HG03097 (cell line): ENCODE measurements at regions not wholly inside any gene's neighbourhood (a gene's known extent, or its start where the extent isn't known, plus 50 kb on each side); places are given as distances from the start of the nearest gene placed in this dataset.
"Not testable (repeated sequence)": the region's sequence is repeated elsewhere in the genome, so short reads cannot be mapped to it uniquely, and the experiment has no call there.

ENCODE experiments used
- ATAC-seq: cut with Tn5 transposase; IDR thresholded peaks from one replicate; pipeline ENCODE4 v1.9.1; 2021; ENCODE audit not compliant: unreplicated experiment, low FRiP score

DNA sequence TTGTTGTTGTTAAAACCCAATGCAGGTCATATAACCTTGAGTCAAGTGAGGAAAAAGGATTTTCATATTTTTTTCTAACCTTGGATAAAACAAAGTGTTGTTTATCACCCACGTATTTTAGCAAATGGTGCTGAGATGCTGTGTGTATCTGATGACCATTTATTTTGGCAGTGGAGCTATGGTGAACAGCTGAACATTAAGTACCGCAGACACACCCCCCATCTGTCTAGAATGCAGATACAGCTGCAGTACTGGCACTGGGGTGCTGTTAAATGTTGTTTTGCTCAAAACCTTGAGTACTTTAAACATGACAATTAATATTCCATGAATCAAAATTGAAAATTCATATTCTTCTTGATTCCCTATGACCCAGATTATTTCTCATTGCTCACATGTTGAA, 773.3 kb upstream of the SLC39A10 start:
- no peak for ATAC-seq

DNA sequence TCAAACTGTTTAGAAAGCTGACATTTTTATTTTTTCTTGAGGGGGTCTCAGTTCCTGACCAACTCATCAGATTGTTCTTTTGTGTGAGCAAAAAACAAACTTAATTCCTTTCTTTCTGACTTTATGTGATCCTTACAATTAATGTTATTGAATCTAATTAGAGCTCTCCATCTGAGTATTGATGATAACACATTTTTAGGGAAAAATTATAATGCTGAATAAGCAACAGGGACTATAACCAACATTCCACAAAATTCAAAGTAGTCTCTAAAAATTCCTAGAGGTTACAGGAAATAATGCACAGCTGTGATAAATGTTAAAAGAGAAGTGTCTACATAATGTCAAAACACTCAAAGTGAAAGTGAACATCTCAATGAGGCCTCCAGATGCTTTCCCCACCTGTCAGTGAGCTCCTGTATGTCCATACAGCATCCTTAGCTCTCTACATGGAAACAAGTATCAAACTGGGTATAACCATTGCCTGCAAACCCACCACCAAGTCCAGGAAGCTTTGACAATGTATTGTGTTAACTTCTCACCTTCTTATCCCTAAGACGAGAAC, 786.0 kb upstream of the SLC39A10 start:
- no peak for ATAC-seq

DNA sequence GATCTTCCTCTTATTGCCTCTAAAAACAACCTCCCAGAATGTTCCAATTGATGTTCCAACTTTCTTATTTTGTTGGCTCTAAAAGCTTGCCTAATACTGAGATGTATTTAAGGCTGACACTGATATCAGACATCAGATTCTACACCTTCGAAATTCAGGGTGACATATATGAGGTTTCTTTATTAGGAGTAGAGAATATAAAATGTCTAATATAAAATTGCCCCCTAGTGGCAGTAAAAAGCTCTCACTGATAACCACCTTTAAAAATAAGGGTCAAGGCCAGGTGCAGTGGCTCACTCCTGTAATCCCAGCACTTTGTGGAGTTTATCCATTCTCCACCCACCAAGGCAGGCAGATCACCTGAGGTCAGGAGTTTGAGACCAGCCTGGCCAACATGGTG, 789.7 kb upstream of the SLC39A10 start:
- peak; percentile 58 for ATAC-seq

DNA sequence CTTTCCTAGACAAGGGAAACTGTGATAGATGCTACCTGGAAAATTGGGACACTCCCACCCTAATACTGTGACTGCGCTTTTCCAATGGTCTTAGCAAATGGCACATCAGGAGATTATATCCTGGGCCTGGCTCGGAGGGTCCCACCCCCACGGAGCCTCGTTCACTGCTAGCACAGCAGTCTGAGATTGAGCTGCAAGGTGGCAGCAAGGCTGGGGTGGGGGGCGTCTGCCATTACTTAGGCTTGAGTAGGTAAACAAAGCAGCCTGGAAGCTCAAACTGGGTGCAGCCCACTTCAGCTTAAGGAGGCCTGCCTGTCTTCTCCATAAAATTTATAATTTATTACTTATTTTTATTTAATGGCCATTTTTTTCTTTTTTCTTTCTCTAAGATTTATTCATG, 802.1 kb upstream of the SLC39A10 start:
- no peak for ATAC-seq

DNA sequence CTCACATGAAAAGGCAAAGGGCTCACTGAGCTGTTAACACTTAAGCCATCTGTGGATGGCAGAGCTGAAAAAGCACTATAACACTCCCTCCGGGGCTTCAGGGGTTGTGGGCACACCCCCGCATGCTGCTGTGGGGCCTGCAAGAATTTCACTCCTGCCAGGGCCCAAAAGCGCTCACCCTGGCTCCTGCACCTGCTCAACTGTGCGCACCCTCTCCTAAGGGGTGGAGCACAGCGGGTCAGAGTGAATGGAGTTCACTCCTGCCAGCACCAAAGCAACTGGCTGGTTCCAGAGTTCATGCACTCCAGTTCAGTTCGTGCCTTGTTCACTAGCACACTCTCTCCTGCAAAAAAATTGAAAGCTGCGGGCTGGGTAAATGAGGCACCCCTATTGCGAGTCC, 814.2 kb upstream of the SLC39A10 start:
- ATAC-seq = no peak

DNA sequence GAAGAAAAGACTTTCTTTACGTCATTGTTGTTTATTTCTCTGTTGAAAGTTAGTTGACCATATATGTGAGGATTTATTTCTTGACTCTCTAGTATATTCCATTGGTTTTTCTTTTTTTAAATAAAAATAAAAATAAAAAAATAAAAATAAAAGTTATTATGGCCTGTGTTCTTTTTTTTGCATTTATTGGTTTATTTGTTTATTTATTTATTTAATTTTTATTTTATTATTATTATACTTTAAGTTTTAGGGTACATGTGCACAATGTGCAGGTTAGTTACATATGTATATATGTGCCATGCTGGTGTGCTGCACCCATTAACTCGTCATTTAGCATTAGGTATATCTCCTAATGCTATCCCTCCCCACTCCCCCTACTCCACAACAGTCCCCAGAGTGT, 822.7 kb upstream of the SLC39A10 start:
- ATAC-seq = not testable (repeated sequence)

DNA sequence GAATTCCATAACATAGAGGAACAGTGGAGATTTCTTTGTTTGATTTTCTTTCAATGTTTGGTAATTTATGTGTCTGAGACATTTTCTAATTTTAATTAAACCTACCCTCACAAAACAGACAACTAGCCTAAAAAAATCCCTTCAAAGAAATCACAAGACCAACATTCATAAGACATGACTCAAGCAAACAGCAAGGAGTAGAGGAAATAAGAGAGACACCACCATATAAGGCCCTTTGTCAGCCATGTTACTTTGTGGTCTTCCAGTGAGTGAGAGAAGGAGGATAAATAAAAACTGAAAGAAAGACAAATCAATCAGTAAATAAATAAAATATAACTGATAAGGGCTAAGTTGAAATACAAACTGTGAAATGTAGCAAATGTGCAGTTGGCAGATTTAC, 830.8 kb upstream of the SLC39A10 start:
- ATAC-seq = no peak

DNA sequence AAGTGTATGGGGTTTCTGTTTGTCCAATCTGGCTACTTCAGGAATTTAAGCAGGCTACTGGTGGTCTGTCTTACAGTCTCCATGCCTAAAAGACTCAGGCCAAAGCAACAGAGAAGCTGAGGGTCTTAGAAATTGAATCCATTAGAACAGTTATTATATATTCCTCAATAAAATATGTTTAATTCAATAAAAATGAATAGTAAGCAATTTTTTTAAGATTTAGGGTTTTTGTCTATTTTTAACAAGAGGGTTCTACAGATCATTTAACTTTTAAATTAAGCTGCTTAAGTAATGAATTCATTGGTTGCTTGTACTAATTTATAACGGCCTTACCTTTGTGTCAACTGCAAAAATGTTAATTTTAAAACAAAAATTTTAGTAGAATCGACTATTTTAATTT, 832.6 kb upstream of the SLC39A10 start:
- ATAC-seq = no peak

DNA sequence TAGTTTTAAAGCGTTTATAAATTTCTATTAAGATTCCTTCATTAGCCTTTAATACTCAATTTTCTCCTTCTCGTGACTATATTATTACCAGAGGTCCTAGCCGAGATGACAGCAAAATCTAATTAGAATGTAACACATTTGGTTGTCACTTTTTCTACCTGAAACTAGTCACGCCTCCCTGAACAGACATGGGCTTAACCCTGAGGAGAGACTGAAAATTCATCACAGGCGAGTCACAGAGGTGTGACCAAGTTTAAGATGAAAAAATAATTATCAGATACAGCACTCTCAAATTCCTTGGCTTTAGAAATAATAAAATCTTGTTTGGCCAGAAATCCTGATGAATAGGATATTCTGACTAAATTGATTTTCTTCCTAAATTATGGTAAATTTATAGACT, 834.4 kb upstream of the SLC39A10 start:
- ATAC-seq = no peak

DNA sequence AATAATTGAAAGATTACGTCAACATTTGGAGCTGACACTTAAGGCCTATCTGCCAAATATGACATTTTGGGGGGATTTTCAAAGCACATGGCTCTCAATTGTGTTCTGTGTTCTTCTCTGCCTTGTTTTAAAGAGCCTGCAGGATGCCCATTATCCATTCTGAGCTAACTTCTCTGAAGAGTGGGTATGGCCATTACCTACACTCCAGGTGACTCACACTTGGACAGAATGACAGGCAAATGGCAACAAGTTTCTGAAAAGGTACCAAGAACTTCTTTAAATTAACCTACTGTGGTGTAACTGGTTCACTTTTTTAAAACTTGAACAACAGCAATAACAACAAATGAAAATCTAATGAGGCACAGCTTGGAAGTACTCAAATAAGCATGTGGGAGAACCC, 834.9 kb upstream of the SLC39A10 start:
- ATAC-seq = no peak

DNA sequence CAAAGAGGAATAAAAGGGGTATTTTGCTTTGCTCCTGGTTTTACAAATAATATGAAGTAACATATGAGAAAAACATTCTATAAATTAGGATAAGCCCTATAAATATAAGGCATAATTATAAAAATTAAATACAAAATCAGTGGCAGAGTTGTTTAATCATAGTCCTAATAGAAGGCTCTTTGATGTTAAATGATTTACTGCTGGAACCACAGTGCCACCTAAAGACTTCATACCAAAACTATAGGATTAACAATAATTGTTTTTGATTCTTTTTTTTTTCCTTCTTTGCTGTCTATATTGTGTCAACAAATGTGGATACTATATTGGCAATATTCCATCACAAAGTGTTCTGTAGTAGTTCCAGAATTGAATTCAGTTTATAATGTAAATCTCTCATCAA, 837.7 kb upstream of the SLC39A10 start:
- ATAC-seq = no peak

DNA sequence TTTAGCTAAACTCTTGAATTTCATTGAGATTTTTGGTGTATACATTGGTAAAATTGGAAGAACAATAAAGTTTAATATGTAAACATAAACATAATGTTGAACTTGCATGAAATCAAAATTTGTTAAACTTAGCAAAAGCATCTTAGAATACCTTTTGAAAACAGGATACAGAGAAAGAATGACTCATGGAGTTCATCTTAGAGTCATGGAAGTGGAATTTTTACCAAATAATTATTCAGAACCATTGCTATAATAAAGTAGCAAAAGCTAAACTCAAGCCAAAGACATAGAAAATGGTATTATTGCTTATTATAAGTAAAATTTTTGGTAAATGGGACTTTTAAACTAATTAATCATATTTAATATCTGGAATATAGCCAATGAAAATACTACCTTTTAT, 841.6 kb upstream of the SLC39A10 start:
- ATAC-seq = no peak

DNA sequence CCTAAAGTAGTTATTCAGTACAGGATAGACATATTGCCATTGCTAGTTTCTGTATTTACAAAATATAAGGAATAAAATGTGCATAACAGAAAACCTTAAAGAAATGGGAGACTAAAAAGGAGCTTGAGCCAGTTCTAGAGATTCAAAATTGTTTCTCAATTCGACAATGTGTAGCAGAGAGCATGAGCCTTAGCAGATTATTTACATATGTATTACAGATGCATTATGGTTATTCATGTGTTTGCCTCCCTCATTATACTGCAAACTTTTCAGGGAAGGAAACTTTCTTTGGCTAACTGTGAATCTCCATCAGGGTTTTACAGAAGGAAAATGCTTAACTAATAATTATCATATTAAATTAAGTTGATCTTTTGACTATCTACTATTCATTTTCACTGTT, 854.4 kb upstream of the SLC39A10 start:
- no peak for ATAC-seq

DNA sequence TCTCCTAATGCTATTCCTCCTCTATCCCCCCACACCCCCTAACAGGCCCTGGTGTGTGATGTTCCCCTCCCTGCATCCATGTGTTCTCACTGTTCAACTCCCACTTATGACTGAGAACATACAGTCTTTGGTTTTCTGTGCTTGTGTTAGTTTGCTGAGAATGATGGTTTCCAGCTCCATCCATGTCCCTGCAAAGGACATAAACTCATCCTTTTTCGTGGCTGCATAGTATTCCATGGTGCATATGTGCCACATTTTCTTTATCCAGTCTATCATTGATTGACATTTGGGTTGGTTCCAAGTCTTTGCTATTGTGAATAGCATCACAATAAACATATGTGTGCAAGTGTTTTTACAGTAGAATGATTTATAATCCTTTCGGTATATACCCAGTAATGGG, 870.0 kb upstream of the SLC39A10 start:
- not testable (repeated sequence) for ATAC-seq

DNA sequence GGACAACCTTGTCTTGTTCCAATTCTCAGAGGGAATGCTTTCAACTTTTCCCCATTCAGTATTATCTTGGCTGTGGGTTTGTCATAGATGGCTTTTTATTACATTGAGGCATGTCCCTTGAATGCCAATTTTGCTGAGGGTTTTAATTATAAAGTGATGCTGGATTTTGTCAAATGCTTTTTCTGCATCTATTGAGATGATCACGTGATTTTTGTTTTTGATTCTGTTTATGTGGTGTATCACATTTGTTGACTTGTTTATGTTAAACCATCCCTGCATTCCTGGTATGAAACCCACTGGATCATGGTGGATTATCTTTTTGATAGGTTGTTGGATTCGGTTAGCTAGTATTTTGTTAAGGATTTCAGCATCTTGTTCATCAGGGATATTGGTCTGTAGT, 885.6 kb upstream of the SLC39A10 start:
- not testable (repeated sequence) for ATAC-seq

DNA sequence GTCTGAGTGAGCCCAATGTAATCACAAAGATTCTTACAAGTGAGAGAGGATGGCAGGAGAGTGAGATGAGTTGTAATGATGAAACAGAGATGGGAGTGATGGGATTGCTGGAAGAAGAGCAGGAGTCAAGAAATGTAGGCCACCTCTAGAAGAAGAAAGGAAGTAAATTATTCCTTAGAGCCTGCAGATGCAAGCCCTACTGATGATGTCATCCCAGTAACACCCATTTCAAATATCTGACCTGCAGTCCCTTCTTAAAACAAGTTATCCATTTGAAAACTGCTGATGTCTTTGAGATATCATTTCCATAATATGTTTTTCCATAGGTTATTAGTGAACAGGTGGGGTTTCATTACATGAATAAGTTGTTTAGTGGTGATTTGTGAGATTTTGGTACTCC, 888.0 kb upstream of the SLC39A10 start:
- no peak for ATAC-seq

DNA sequence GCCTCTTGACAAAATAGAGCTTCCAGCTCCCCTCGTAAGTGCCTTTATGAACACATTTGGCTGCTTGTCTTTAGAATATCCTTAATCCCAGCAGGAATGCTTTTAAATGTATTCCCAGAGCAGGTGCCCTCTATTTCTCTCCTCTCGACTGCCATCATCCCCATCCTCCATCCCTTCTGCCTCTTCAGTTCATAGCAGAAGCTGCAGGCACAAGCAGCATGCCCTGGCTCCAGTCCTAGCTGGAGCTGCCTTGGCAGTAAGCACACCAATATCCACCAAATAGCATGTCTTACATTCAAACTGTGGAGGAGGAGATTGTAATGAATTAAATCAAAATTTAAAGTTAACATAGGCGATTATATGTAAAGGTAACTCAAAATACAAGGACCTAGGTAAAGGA, 891.3 kb upstream of the SLC39A10 start:
- ATAC-seq = no peak

DNA sequence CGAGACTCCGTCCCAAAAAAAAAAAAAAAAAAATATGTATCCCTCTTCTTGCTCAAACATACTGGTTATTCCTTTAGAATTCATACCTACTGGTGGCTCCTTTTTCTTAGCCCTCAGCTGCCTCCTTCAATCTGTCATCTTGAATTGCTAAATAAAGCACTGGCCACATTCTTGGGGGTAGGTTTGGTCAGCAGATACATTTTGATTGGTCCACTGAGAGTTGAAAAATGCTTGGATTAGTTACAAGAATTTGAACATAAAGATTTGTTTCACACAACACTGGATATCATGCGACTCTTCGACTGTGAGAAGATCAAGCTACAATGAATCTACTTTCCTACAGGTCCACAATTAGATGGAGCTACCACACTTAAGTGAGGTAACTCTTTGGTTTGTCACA, 906.1 kb upstream of the SLC39A10 start:
- no peak for ATAC-seq

DNA sequence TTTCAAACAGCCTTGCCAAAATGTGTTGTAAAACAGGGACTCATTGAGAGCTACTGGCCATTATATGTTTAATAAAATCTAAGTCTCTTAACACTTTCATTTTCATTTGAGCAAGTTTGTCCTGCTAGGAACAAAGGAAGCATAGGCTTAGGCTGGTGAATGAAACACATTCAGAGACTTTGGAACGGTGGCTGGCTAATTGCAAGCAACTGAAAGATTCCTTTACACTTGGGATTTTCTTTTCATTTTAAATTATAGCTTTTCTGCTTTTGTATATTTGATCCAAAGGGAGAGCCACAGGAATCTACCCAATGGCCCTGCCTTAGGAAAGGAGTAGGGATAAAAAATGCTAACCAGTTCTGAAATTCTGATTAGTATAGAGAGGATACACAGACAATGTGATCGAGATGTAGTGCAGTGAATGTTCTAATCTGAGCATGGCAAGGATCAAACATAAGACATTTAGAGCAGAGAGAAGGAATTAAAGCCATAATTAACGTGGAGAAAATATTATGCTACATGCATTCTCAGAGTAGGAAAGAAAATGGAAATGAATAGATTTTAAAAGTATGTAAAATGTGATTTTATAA, 911.4 kb upstream of the SLC39A10 start:
- no peak for ATAC-seq

DNA sequence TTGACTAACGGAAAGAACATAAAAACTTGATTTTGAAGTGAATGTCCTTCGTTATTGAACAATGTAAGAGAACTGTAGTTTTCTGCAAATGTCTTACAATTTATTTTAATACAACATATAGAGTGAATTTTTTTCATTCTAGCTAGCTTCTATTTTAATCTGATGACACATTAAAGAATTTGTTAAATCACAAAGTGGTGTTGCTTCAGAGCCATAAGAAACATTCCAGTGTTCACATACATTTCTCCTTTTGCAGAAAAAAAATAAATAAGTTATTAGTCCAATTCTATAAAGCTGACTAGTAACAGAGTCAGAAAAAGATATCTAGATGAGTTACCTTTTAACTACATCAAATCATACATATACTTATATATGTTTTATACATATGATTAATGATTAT, 914.3 kb upstream of the SLC39A10 start:
- no peak for ATAC-seq

DNA sequence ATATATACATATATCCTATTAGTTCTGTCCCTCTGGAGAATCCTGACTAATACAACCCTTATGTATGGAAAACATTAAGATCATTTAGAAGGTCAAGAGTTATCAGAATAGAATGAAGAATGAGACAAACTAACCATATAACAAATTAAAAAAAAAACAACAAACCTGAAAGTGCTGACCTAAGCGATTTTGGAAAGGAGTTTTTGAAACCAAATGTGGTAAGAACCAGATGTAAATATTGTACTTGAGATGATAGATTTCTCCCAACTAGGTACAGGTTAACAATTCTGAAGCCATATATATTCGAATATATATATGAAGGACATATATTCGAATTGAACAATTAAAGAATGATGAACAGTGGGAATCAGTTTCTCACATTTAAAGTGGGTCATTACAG, 917.8 kb upstream of the SLC39A10 start:
- no peak for ATAC-seq

DNA sequence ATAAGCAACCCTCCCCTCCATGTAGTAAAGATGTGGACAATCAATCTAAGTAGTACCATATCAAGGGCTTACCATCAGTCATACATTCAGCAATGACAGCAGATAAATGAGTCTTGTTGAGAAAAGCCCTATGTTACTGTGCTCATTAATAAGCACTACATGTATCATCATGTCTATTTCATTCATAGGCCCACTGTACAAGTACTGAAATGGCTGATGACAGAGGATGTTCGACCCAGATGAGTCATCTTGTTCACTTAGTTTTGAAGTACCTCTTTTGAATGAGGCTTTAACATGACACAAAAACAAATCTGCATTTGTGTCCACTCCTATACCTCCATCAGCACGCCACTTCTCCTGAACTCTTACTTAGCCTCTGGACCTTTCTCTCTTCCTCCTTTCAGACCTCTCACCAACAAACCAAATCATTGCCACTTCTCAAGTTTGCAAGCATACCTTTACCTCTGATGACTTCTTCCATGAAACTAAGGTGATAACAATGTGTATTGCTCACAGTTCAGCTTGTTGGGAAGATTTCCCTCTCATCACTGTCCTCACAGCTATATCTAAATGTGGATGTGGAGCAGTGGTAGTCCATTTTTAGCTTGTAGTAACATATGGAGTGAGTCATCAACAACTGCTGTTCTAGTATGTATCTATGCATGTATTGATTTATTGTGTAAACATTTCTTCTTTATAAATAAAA, 921.0 kb upstream of the SLC39A10 start:
- ATAC-seq = no peak
